Loucy (cell line): ENCODE measurements at regions not wholly inside any gene's neighbourhood (a gene's known extent, or its start where the extent isn't known, plus 50 kb on each side); places are given as distances from the start of the nearest gene placed in this dataset.

ENCODE experiments used
- EZH2phosphoT487 ChIP-seq: fragments of 200-600 bp; IDR thresholded peaks from 2 replicates; pipeline ENCODE4 v1.6.1; 2018; ENCODE audit warnings: antibody characterized with exemption, mild to moderate bottlenecking, moderate library complexity, borderline replicate concordance
- TF ChIP-seq, protein P1 (sequence below): fragments of 200-600 bp; sonication (generic); conservative IDR thresholded peaks from 2 replicates; pipeline ENCODE4 v1.5.1; 2014; ENCODE audit warnings: mild to moderate bottlenecking, antibody characterized with exemption, low read length

DNA sequence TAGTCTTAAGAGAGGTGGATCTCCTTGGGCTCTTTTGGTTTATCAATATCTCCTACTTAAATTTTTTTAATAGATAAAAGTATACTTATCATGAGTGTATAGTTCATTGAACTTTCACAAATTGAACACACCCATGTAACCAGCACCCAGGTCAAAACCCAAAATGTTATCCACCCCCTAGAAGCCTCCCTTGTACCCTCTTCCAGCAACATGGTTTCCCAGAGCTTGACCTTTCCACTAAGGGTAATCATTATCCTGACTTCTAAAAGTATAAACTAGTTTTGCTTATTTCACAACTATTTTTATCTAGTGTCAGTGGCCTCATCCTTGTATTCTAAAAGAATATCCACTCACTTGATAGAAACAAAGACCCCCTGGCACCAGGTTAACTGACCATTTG lies 106.8 kb downstream of the MDH1 start:
- TF ChIP-seq, protein P1, sequence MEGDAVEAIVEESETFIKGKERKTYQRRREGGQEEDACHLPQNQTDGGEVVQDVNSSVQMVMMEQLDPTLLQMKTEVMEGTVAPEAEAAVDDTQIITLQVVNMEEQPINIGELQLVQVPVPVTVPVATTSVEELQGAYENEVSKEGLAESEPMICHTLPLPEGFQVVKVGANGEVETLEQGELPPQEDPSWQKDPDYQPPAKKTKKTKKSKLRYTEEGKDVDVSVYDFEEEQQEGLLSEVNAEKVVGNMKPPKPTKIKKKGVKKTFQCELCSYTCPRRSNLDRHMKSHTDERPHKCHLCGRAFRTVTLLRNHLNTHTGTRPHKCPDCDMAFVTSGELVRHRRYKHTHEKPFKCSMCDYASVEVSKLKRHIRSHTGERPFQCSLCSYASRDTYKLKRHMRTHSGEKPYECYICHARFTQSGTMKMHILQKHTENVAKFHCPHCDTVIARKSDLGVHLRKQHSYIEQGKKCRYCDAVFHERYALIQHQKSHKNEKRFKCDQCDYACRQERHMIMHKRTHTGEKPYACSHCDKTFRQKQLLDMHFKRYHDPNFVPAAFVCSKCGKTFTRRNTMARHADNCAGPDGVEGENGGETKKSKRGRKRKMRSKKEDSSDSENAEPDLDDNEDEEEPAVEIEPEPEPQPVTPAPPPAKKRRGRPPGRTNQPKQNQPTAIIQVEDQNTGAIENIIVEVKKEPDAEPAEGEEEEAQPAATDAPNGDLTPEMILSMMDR = no peak
- TF ChIP-seq EZH2phosphoT487 = no peak
